ENCODE measurements at regions not wholly inside any gene's neighbourhood (a gene's known extent, or its start where the extent isn't known, plus 50 kb on each side); places are given as distances from the start of the nearest gene placed in this dataset.
A peak's percentile ranks its signal among the peaks of the same experiment; 100 is the strongest.

DNA sequence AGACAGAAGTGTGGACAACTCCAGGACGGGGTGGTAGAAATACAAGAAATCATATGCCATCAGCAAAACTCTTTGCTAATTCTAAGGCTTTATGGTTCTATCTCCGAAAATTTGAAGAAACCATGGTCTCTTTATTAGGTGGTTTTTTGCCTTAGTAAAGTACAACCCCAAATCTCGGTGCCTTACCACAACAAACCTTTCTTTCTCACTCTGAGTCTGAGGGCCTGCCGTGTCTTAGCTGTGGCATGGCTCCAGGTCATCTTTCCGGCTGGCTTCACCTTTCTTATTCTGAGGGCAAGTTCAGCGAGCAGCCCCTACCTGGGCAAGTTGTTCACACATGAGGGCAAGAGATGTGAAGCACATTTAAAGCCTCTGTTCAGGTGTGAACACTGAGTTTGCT lies 280.6 kb downstream of the TTLL7 start:
- no peak for DNase-seq

DNA sequence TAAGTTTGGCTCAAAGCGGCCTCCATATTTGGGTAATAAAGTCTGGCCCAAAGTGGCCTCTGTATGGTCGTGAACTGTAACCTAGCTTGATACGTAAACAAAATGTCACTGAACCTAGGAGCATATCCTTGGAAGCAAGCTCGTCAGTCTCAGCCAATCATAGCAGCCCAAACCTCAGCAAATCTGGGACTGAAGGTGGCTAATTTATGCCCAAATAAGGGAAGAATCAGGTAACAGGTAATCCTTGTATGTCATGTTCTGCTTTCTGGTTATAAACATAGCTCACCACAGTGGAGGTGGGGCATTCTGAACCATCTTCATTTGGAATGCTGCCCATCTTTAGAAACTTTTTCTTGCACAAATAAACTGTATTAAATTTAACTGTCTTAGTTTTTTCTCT lies 281.1 kb downstream of the TTLL7 start:
- DNase-seq = no peak

DNA sequence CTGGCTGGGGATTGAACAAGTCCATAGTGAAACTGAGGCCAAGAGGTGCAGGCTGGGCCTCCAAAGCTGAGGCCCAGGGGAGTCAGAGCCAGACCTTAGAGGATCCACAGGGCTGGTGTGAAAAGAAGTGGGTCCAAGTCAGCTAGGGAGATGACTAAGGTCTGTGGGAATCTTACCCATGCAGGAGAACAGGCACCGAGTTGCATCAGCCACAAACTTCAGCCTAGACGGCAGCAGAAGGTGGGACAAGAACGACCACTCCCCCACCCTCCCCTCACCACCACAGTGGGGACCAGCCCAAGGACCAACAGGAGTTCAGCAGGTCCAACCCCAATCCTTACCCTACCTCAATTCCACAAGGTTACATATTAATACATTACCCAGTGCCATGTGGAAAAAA lies 282.3 kb downstream of the TTLL7 start:
- DNase-seq = no peak

DNA sequence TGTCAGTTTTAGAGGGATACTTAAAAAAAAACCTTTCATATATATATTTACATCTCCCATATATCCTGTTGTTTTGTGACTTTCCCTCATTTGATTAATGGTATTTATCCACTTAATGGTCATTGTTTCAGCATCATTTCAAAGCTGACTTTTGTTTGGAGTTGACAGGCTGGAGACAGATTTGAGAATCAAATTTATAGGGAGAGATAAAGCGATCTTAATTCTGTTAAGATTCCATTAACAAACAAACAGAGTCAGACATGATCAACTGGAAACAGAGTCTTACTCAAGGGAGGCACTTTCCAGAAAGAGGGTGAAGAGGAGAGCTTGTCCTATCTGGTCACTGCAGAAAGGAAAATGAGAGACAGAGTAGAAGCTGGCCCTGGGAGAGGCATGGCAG lies 283.4 kb downstream of the TTLL7 start:
- no peak for DNase-seq

DNA sequence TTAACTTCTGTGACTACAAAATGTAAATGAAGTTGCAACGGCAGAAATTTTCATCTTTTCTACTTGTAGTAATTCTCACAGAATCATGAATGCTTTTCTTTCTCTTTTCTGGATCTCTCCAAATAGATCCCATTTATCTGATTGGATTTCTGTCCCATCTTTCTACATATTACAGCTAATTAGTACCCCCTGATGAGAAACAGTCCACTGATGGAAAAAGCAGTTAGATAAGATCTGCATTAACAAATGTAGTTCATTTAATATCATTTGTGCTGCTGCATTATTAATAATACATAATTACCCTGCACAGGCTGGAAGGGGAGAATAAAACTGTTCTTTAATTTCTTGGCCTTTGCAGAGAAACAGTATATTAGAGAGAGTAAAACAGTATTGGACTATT lies 289.3 kb downstream of the TTLL7 start:
- DNase-seq = no peak

DNA sequence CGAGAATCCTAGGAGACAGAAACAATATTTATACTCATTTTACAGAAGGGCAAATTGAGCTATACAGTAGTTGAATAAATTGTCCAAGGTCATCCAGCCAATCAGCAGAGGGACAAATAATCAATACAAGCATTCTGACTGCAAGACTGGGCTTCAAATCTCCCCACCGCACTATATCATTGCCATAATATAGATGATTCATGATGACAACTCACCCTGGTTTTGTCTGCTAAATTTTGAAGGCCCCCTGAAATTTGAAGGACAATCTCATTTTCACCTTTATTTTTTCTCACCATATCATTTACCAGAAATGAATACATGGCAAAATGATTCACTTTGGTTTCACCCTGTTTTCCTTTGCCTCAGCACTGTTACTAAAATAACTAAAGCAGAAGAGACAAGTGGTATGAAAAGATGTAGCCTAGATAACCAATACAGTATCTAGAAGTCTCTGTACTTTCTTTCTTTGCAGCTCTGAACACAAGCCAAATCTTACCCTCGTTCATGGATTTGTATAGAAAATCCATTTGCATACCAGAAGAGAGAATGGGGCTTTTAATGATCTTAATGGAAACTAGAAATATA lies 292.5 kb downstream of the TTLL7 start:
- no peak for DNase-seq

DNA sequence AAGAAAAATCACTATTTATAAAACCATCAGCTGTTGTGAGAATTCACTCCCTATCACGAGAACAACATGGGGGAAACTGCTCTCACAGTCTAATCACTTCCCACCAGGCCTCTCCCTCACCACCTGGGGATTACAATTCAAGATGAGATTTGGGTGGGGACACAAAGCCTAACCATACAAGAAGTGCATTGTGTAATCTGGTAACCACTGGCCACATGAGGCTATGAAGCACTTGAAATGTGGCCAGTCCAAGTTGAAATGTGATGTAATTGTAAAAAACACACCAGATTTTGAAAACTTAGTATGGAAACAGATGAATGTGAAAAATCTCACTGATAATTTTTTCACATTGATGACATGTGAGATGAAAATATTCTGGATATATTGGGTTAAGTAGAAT lies 293.8 kb downstream of the TTLL7 start:
- DNase-seq = no peak

DNA sequence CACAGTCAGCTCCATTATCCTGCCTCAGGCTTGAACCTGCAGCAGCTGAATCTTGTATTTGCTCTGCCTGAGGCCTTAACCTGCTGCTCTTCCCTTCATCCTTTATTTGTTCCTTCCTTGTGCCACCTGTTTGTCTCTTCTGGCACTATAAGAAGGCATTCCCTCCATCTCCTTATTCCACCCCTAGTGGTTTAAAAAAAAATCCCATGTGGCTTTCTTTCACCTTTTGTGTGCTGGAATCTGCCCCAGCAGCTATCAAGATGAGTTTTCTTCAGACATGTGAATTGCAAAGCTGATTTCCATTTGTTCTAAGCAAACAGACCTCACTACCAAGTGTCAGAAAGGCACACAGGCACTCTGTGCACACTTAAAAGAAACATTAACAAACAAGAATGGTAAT lies 294.6 kb downstream of the TTLL7 start:
- DNase-seq = no peak

DNA sequence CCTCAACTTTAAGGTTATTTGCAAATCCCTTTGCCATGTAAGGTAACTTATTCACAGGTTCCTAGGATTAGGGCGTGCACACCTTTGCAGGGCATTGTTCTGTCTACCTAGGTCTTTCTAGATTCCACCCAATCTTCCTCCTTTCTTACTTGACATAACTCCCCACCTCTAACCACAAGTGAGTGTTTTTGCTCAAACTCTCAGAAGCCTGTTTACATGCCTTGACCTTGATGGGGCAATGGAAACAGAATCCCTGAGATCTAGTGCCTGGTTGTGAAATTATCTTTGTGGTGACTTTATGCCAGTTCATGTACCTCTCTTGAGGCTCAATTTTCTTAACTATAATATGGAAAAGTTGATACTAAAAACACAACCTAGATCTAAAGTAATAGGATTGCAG lies 296.6 kb downstream of the TTLL7 start:
- no peak for DNase-seq

DNA sequence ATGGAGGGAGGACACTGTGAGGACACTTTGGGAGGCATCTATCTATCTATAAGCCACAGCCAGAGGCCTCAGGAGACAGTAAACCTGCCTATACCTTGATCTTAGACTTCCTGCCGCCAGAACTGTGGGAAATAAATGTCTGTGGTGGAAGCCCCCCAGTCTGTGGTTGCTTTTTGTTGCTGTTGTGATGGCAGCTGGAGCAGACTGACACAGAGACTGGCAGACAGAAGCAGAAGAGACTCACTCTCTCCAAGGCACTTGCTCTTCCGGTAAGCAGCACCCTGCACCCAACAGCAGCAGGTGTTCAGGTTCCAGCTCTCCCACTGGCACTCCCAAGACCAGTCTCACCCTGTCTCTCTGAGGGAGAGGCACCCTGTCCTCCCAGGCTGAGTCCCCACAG lies 297.6 kb downstream of the TTLL7 start:
- no peak for DNase-seq

DNA sequence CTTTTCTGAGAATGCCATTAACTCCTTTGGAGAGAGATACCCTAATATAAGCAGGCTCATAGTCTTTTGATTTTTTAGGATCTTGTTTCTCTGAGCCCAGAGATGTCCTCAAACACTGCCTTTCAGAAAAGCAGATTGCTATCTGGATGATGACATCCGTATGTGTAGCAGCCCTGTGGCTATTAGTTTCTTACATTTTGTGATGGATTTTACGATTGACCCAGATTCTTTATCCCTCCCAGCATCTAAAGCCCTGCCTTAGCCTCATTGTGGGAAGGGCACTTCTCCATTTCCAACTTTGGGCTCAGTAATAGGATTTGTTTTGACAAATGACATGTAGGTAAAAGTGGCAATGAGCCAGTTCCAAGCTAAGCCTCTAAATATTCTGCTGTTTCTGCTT lies 300.3 kb downstream of the TTLL7 start:
- no peak for DNase-seq

DNA sequence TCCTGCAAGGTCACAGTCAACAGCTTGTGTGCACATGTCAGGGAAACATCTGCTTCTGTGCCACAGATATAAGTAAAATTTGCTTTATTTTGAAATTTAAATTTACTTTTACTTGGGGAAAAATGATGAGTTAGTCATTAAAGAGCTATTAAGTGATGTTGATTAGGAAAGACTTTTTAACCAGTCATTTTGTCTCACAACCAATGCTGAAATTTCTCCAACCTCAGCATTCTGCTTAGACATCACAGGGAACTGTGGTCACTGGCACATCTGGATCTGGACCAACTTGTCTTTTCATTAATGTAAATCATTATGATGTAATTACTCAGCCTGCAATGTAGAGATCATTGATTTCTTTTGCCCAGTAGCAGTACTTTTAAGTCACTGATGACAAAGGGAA lies 301.0 kb downstream of the TTLL7 start:
- DNase-seq = no peak

DNA sequence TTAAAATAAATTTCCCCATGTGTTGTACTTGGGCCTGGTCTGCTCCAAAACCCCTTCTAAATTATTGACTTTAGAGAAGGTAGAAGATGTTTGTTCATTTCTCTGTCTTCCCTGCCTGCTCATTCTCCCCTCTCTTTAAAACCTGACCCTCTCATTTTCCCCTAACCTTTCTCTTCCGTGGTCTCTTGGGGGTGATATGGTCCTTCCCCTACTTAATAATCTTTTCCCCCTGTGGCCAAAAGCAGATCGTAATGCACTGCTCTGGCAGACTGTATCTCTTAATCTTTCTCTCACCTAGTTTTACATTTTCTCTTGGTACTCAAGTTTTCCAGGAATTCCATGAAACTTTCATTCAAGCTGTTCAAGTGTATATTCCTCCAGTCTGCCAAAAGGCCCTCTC lies 301.7 kb downstream of the TTLL7 start:
- DNase-seq = no peak

DNA sequence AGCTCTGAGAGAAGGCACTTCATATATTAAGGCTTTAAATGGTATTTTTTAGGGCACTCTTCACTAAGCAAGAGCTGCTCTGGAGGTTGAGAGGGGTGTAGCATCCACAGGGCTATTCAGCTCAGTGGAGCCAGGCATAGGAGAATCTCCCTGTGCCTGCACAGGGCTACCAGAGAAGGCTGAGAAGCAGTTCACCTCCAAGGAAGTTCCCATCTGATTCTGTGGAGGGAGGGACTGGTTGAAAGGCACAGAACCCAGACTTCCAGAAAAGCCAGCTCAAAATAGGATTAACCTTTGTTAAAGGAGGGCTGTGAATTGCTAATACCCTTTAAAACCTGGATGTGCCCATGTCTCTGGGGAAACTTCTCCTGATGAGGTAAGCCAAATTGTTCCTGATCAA lies 304.5 kb downstream of the TTLL7 start:
- DNase-seq = no peak

DNA sequence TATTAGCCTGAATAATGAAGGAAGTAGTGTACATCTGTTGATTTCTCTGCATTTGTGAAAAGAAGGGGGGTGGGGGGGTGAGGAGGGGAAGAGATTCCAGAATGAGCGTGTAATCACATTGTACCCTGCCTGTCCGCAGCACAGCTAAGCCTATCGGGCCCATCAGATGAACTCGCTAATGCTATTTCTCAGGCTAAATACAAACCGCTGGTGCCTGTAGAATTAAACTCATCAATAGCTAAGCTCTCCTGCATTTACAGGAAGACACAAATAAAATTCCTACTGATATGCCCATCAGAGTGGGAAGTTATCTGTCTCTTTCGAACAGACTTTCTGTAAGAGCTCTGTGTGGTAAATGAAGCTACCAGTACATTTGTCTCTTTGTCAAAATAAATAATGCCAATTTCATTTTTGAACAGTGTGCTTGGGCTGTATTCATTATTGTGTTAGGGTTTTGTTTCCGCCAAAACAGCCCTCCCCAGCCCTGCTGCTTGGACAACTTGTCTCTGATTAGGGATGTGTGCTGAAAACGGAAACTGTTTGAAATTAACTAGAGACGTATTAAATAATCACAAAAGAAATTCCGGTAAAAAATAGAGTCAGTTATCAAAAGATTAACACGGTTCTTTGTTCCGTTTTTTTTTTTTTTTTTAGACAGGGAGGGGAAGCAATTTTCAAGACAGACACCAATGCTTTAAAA lies 305.4 kb downstream of the TTLL7 start:
- no peak for DNase-seq

DNA sequence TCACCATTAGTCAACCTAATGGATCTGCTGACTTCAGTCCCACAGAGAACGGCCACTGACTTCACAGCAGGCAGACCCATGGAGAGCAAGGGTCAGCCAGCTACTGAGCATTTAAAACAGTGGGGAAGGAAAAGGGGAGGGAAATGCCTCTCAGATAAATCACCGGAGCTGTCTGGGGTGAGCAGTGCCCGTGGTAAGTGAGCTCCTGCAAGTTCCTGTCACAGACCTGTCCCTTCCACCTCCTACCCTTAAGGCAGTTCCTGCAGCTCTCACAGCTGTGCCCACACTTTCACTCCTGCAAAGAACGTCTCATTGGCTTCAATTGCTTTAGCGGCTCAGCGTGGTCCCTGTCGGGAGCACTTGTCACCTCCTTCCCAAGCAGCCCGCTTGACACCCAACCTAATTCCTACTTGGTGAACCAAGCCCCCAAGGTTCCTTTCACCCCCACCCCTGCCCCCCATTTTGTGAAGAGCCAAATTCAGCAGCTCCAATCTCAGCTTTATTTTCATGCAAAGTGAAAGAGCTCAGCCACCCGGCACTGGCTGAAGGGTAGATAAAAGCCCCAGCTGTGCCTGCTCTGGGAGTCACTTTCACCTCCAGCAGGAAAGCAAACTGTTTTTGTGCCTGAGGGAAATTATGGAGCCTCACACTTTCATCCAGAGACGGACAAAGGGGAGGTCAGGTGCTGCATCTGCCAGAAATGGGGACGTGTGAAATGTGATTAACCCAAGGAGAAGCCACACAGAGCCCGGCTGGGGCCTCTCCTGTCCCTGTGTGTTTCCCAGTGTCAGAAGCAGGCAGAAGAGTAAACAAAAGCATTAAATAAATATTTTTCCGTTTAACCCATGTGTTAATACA lies 306.2 kb downstream of the TTLL7 start:
- DNase-seq = peak; percentile 44

DNA sequence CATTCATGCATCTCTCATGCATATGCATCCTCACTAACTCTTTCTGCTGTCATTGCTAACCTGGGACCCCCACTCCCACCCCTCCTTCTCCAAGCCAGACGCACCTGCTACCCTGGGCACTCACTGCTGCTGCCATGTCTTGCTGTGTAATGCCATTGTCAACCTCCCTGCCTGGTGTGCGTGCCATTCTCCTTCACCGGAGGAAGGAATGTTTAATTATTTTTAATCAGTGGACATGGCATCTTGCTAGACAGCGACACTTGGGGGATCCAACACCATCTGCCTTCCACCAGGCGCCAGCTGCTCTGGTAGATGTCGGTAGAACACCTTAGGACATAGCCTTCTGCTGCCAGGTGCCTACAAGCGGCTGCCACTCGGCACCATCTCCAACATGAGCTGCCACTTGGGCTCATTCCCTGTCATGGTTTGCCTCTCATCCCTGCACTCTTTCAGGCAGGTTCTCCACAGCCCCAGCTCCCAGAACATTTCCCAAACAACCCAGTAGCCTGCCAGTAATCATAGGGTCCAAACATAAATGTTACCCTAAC lies 306.9 kb downstream of the TTLL7 start:
- DNase-seq = no peak

DNA sequence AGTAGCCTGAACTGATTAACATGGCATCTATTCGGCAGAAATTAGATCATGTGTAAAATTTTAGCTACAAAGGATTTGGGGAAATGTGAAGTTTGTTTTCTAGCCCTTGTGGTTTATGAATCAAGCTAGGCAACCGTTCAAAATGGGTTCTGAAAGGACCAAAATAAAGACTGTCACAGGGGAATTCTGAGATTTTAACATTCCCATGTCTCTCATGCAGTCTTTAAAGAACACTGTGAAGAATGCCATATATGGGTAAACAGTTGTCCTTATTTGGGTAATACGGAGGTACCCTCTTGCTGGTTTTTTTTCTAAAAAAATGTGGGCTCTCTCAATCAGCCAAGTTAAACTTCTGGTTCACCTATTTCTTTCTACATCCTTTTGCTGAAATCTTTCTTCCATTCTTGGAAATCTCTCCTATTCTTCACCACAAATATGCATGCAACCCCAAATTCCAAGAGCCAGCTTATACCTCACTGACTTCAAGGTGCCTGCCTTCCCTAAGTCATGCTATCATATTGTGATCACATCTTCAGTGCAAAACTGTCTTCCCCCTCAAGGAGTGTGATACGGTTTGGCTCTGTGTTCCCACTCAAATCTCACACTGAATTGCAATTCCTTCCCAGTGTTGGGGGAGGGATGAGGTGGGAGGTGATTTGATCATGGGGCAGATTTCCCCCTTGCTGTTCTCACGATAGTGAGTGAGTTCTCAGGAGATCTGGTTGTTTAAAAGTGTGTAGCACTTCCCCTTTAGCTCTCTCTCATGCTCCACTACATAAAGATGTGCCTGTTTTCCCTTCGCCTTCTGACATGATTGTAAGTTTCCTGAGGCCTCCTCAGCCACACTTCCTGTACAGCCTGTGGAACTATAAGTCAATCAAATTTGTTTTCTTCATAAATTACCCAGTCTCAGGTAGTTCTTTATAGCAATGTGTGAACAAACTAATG lies 308.7 kb downstream of the TTLL7 start:
- no peak for DNase-seq

DNA sequence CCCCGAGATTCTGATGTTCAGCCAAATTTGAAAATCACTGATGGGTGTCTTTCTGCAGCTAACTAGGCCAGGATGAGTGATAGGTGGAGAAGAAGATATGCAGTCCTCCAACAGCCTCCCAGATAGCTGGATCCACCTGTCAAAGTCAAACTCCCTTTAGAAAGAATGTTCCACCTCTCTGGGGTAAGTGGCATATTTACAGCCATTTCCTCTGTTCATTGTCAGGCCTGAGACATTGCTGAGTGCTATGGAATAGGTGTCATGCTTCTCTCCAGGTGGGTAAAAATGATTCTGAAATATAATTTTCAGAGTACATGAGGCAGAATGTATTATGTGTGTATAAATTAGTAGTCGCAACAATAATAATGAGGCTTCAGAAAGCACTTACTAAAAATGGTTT lies 316.8 kb downstream of the TTLL7 start:
- DNase-seq = no peak

DNA sequence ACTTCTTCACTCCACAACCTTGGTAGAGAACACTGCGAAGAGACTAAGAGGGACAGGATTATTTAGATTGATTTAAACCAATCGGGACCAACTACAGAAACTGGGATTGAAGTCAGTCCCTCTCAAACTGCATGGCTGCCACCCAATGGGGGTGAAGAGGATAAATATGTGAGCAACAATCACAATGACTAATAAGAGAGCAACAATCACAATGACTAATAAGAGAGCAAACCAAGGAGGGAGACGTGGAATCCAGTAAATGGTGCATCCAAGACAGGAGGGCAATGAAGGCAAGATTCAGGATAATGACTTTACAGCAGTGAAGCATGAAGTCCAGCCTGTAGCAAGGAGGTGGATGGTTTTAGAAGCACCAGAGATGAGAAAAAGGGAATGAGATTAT lies 322.8 kb downstream of the TTLL7 start:
- DNase-seq = no peak

DNA sequence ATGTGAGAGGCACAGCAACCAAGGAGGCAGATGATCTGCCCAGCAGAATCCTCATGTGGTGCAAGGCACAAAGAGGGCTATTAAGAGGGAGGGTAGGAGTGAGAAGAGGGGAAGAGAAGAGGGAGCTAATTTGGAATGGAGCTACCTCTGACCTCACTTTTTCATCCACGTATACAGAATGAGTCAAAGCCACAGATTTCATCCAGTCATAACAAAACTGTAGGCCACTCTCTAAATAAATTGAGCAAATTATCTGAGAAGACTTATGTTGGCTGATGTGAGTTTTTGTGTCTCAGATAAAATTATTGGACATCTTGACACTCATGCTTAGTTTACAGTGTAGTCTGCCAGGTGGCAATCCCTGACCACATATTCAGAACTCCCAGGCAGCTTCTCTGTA lies 325.6 kb downstream of the TTLL7 start:
- DNase-seq = no peak

DNA sequence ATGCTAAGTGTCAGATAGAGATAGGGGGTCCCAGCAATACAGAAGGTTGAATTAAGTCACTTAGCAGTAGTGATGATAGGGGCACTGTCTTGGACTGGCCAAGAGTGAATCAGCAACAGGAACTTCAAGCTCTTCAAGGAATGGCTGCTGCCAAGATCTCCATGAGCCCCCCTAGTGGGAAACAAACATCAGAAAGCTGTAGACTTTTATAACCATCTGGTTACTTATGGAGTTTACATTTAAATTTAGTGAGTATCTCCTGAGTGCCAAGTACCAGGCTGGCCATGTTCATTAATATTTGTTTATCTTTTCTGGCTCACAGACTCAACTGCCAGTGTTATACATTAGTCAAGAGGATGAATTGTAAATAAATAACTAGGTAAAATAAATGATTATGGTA lies 327.3 kb downstream of the TTLL7 start:
- DNase-seq = no peak
